HT-29 (cell line): ENCODE measurements at regions not wholly inside any gene's neighbourhood (a gene's known extent, or its start where the extent isn't known, plus 50 kb on each side); places are given as distances from the start of the nearest gene placed in this dataset.

Experiments
- DNase-seq: peaks from one replicate; pipeline ENCODE4 v3.0.0-alpha.2; 2015; ENCODE audit warnings: low spot score

- DNase-seq, result no peak
Measured at GRCh38 chr6:115720900-115721299, 339.8 kb downstream of the FRK start.

GRCh38 chr6:115717472-115717871 lies 343.2 kb downstream of the FRK start:
- no peak for DNase-seq

GRCh38 chr6:115717062-115717461 lies 343.6 kb downstream of the FRK start:
- DNase-seq, result no peak

- no peak for DNase-seq
Measured at GRCh38 chr6:115712291-115712961, 348.3 kb downstream of the FRK start.

GRCh38 chr6:115708850-115709249 lies 351.8 kb downstream of the FRK start:
- DNase-seq, result no peak

GRCh38 chr6:115706981-115707380 lies 353.7 kb downstream of the FRK start:
- DNase-seq, result no peak

GRCh38 chr6:115706324-115706723 lies 354.4 kb downstream of the FRK start:
- DNase-seq, result peak; percentile 58

- no peak for DNase-seq
Measured at GRCh38 chr6:115704028-115704427, 356.7 kb downstream of the FRK start.

- no peak for DNase-seq
Measured at GRCh38 chr6:115691433-115691832, 369.3 kb downstream of the FRK start.

GRCh38 chr6:115690854-115691253 lies 369.8 kb downstream of the FRK start:
- no peak for DNase-seq

GRCh38 chr6:115681978-115682775 lies 378.5 kb downstream of the FRK start:
- DNase-seq, result no peak

GRCh38 chr6:115680621-115681020 lies 380.1 kb downstream of the FRK start:
- no peak for DNase-seq

- DNase-seq, result no peak
Measured at GRCh38 chr6:115677198-115677597, 383.5 kb downstream of the FRK start.

- no peak for DNase-seq
Measured at GRCh38 chr6:115675443-115675842, 385.2 kb downstream of the FRK start.

GRCh38 chr6:115668781-115669180 lies 391.9 kb downstream of the FRK start:
- no peak for DNase-seq

GRCh38 chr6:115668211-115668610 lies 392.5 kb downstream of the FRK start:
- DNase-seq, result no peak

- DNase-seq, result no peak
Measured at GRCh38 chr6:115667478-115668026, 393.1 kb downstream of the FRK start.

GRCh38 chr6:115666997-115667396 lies 393.7 kb downstream of the FRK start:
- no peak for DNase-seq

- DNase-seq, result no peak
Measured at GRCh38 chr6:115665310-115665709, 395.4 kb downstream of the FRK start.

GRCh38 chr6:115663681-115664080 lies 397.0 kb downstream of the FRK start:
- no peak for DNase-seq

- peak; percentile 27 for DNase-seq
Measured at GRCh38 chr6:115643762-115644161, 416.9 kb downstream of the FRK start.

- DNase-seq, result no peak
Measured at GRCh38 chr6:115634887-115635286, 425.8 kb downstream of the FRK start.

GRCh38 chr6:115634131-115634530 lies 426.6 kb downstream of the FRK start:
- no peak for DNase-seq
